ENCODE measurements at regions not wholly inside any gene's neighbourhood (a gene's known extent, or its start where the extent isn't known, plus 50 kb on each side); places are given as distances from the start of the nearest gene placed in this dataset.
"Not testable (repeated sequence)": the region's sequence is repeated elsewhere in the genome, so short reads cannot be mapped to it uniquely, and the experiment has no call there.

DNA sequence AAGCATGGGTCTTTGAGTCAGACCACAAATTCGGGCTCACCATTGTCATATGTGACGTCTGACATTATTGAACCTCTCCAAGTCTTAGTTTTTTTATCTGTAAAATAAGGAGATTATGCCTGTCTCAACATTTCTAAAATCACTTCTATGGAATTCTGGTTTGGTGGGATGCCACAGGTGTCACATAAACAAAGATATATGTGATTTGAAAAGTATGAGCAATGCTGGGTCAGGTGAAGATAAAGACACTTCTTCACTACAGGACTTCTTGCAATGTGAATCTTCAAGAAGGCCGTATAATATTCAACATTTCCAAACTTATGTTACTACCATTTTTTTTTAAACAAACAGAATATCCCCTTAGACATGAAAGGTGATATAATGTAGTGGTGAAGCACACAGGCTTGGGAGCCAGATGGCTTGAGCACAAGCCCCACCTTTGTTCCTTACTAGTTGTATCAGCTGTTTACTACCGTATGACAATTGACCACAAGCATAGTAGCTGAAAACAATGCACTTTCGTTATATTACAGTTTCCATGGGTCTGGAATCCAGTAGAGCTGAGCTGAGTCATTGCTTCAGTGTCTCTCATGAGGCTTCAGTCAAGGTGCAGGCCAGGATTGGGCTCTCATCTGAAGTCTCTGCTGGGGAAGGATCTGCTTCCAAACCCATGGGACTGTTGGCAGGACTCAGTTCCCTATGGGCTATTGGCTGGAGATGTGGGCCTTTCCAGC, 87.7 kb downstream of the UTP18 start:
- DNase-seq (ENCODE audit: low read depth) = no peak

DNA sequence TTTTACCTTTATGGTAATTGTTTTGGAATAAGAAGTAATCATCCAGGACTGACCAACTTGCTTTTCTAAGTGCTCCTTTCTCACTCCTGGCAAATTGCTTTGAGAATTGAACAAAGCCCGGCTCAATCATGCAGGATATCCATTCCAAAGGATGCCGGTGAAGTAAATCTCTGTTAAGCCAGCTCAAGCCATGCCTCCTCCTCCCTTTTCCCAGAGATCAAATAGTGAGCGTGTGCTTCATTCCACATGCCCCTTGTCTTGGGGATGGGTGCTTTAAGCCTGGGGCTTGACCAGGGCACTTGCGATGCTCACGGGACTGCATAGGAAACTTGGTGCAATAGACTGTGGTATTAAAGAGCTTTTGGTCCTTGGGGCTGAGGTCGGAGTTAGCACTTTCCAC, 90.7 kb downstream of the UTP18 start:
- DNase-seq (ENCODE audit: low read depth) = no peak

DNA sequence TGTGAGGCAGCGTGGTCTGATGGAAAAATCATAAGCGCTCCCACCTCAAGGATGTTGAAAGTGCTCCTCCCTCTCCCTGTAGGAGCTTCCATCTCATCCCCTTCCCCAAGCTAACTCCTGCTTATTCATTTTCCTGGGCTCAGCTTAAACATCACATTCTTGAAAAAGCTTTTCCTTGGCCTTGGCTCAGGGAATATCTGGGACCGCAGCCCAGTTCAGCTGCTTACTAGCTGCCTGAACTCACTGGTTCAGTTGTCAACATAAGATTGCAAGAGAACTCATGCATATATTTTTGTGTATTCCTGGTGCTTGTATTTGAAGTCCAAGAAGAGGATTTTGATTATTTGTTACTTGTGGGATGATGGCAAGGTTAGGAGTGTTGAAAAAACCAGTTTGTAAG, 91.5 kb downstream of the UTP18 start:
- DNase-seq (ENCODE audit: low read depth) = no peak

DNA sequence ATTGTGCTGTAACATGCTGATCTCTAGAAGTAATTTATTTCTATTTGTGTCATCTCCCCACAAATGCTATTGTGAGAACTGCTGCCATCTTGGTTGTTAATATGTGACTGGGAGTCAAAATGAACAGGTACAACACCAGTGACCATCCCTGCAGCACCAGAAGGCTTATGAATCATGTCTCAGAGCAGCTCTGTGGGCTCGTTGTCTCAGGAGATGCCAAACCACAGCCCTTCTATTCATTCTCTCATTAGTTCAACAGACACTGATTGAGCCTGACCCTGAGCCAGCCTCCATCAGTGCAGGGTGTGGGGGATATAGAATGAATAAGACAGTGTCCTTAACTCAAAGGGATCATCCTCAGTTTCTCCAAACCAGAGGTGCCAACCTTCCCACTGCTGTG, 92.5 kb downstream of the UTP18 start:
- DNase-seq (ENCODE audit: low read depth) = no peak

DNA sequence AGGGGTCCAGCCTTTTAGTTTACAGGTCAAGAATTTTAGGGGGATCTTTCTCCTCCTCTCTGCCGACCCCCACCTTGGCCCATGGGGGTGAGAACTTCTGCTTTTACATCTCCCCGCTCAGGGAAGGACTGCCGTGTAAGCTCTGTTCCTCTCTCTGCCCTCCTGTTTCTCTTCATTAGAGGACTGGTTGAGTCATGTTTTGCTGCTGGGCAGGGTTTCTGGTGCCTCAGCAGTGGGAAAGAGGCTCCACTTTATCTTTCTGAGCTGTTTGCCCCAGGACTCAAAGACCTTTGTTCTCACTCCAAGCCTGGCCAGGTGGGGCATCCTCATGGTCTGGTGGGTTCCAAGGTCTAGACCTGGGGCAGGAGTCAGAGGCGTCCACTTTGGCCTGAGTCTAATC, 93.0 kb downstream of the UTP18 start:
- DNase-seq (ENCODE audit: low read depth) = no peak

DNA sequence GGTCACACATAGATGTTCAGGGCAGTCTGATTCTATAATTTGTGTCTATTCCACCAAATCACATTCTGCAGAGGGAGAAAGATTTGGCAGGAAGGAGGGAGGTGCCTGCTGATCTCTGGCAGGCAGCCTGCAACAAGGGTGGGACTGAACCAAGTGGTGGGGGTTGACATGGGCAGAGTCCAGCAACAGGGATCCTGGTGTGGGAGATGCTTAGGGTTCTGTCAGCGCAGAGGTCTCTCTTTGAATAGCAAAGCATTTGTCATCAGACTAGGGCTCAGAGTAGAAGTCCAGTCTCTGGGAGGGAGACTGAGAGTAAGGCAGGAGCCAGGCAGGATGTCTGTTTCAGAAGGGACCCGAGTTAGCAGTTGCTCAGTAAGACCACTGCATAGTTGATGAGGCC, 94.6 kb downstream of the UTP18 start:
- no peak for DNase-seq (ENCODE audit: low read depth)

DNA sequence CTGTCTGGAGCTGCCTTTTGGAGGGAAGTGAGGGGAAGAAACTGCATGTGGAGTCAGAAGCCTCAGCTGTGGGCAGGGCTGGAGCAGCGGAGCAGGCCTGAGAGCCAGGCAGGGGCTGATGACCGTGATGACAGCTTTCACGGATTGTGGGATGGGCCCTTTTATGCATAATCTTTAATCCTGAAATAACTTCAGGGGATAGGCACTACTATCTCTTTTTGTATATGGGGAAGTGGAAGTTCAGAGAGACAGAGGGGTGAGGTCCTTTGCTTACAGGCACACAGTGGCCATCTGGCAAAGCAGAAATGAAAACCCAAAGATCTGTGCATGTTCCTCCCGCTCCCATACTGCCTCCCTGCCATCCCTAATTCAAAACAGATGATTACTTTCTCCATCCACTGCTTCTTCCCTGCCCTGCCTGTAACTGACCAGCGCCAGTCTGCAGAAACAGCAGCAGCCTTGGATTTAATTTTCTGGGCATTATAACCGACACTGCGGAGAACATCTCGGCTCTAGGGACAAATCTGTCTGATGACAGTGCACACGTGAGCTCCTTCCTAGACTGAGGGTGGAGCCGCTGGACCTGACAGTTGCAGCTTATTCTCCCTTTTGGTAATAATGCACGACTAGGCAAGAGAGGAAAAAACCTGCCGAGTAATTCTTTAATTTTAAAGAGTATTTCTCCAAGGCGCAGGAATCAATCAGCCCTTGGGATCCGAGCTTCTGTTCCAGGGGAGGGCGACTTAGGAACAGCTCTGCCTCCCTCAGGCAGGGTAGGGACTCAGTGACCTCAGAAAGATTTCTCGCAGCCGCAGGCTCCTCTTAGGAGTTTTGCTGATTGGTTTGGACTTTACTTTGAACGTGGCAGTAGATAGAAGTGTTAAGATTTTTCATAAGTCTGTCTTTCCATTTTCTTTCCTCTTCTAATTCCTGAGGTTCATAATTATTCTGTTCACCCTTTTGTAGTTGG, 95.4 kb downstream of the UTP18 start:
- DNase-seq (ENCODE audit: low read depth) = peak; percentile 26

DNA sequence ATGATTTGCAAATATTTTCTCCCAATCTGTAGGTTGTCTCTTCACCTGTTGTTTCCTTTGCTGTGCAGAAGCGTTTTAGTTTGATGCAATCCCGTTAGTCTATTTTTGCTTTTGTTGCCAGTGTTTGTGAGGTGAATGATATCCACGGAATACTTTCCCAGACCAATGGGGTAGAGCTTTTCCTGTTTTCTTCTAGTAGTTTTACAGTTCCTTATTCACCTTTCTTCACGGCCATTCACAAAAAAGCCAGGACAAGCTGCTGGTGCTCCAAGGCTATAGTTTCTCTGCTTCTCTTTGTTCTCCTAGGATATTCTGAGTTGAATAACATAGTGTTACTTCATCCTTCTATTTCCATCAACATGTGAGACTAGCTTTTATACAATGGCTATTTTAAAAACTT, 98.7 kb downstream of the UTP18 start:
- DNase-seq (ENCODE audit: low read depth) = no peak

DNA sequence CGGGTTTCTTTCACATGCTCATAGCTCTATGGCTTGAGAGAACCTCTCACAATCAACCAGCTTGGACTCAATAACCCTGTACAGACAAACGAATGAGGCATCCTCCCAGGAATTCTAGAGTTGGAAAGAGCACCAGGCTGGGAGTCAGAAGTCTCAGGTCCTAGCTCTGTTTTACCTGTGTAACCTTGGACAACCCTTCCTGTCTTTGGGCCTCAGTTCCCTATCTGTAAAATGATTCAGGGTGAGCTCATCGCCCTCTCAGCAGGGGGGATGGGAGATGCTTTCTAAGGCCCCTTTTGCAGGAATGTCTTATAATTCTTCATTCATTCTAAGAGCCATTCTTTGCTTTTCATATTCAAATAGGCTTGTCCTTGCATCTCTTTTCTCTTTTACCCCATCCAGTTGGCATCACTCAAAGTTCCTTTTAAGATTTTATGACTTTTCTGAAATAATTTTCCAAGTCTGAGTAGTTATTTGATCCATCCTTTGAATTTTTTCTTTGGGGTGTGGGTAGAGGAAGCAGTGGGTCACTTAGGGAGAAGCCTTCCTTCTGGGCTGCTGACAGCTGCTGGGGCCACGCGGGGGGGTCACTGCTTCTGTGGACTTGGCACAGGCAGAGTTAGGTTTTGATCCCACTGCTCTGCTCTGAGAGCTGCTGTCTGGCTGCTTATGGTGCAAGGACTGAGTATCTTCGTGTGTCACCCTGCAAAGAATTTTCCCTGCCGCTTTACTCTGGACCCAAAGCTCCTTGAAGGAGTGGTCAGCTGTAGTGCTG, 102.7 kb downstream of the UTP18 start:
- no peak for DNase-seq (ENCODE audit: low read depth)

DNA sequence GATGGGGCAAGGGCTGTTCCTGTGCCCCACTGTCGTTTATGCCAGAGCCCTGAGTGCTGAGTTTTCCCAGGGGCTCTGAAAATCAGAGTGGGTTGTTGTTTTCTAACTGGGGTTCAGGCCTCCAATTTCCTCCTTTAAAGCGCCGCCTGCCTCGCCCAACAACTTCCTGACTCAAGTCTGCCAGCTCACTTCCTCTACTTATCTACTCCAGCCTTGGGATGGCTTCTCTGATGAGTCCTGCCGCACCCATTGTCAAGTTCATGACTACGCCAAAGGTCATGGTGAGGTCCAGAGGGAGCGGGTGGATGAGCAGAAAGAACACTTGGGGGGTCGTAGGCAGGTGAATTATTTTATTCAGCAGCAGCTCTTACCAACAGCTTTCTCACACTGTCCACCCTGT, 104.7 kb downstream of the UTP18 start:
- no peak for DNase-seq (ENCODE audit: low read depth)

DNA sequence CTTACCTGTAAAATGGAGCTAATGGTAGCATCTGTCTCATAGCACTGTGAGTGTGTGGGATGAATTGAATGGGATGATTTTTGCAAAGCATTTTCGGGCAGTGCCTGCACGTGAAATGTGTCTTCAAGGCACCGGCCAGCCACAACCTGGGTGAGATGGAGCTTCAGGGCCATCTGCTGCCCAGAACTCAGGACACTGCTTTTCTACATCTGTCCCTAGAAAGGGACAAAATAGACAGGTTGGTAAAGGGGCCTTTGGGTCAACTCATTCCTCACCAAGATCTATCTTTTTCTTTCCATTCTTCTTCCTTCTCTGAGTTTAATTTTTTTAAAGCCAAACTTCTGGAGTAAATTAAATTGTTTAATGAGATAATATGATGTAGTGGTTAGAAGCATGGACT, 106.5 kb downstream of the UTP18 start:
- no peak for DNase-seq (ENCODE audit: low read depth)

DNA sequence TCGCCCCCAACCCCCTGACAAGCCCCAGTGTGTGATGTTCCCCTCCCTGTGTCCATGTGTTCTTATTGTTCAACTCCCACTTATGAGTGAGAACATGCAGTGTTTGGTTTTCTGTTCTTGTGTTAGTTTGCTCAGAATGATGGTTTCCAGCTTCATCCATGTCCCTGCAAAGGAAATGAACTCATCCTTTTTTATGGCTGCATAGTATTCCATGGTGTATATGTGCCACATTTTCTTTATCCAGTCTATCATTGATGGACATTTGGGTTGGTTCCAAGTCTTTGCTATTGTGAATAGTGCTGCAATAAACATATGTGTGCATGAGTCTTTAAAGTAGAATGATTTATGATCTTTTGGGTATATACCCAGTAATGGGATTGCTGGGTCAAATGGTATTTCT, 107.5 kb downstream of the UTP18 start:
- DNase-seq (ENCODE audit: low read depth) = not testable (repeated sequence)

DNA sequence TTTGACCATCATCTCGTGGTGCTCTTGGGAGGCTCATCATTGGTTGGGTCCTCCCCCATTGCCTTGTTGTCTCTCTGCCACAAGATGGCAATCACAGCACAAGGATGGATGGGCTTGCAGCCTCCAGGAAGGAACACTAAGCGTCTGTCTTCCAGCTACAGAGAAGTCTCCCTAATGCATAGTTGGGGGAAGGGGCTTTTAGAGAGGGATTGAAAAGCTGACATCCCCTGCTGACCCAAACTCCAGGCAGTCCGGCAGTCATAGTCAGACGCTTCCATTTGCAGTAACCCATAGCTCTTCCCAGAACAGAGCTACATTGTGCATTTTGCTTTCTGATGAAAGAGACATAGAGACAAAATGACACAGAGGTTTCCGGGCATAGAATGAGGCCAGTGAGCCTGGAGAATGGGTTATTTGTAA, 111.4 kb downstream of the UTP18 start:
- peak; percentile 58 for DNase-seq (ENCODE audit: low read depth)

DNA sequence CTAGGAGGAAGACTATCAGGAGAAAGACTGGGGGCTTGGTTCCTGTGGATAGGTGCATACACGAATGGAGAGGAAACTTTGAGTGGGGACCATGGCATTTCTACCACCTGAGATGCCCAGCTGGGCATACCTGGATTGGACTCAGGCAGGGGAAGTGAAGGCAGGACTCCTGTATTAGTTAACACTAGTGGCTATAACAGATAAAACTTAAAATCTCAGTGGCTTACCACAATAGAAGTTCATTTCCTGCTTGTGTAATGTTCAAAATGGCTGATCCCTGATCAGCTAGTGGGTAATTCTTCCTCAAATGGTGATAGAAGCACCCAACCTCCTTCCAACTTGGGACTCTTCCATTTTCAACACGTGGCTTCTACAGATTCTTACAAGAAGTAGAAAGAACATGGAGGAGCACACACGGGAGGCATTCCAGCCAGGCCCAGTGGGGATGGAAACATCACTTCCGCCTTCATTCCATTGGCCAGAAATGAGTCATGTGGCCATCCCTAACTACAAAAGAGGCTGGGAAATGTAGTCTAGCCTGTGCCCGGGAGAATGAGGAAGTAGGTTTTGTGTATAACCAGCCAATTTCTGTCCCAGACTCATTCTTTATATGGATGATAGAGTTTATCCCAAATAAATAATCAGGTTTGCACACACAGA, 112.1 kb downstream of the UTP18 start:
- DNase-seq (ENCODE audit: low read depth) = peak; percentile 71

DNA sequence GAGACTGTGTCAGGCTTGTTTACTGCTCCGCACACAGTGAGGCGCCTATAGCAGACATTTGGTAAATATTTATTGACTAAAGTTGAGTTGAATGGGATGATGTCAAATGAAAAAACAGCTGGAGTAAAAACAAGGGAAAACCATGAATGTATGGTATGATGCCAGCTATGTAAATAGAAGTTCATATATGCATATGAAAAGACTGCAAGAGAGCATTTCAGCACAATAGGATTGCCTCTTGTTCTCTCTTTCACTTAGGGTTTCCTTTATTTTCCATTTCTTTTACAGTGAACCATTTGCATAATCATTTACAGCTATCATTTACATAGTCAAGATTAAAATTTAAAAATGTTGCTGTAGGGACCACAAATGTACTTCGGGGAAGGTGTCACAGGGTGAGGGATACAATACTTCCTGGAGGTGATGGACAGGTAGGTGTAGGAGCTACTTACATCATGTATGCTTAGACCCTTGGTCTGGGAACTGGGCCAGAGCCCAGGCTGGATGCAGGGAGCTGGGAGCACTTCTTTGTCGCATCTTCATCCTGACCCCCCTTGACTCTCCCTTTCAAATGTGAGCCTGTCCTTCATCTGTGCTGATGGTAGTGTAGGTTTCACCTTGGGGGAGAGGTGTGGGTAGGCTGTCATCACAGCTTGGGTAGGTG, 113.3 kb downstream of the UTP18 start:
- DNase-seq (ENCODE audit: low read depth) = no peak

DNA sequence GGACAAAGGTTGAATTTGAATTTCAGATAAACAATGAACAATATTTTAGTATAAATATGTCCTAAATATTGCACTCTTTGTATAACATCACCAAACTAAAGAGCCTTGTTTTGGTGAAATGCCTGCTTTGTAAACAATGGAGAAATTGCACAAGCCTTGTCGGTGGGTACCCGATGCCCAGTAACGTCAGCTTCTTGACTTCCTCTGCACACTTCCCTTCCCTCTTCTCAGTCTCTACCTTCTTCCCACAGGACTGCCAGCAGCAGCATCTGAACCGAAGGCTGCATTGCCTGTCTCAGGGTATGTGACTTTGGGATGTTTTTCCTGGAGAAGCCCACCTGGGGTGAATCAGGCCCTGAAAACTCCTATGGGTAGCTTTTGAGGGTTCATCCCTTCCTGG, 113.9 kb downstream of the UTP18 start:
- DNase-seq (ENCODE audit: low read depth) = no peak

DNA sequence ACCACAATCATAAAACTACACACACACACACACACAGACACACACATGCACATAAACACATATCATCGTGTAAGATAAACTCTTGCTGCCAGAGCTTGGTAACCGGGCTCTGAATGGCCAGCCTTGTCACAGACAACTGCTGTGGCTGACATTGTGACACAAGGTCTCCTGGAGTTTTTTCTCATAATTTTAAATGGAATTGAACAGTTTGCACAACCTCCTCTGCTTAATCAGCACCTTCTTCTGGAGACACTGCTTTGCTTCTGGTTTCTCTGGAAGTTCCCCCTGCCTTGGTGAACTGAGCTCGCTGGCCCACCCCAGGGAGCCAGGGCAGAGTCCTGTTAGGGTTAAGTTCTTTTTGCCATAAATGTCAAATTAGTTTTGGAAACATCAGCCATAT, 115.4 kb downstream of the UTP18 start:
- no peak for DNase-seq (ENCODE audit: low read depth)

DNA sequence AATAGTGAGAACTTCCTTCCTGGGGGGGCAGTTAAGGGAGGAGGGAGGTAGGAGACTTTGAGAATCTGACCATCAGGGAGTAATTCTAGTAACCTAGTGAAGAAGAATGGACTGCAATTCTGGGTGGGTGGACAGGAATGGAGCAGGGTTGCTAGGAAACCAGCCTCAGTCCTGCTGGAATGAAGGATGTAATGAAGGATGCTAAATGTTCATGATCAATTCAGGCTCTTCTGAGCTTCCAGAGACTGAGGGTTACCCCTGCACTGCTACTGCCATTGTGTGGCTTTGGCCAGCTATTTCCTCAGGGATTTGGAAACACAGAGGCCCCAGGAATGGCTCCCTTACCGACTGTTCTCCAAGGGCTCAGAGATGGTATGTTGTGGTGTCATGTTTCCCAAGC, 116.4 kb downstream of the UTP18 start:
- DNase-seq (ENCODE audit: low read depth) = no peak

DNA sequence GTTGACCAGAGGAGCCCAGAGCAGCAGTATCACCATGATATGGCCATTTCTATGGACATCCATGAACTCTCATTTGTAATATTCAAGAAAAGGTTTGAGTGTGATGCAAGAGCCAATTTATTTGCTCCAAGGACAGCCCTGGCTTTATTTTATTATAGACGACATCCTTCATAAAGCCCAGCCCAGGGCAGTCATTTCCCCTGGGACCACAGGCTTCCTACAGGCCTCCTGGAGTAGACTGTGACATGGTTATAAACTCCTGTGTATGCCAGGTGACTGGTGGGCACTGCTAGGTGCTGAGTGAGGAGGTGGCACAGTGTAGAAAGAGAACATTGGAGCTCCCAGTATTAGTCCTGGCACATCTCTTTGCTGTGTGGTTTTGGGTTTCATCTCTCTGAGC, 120.9 kb downstream of the UTP18 start:
- DNase-seq (ENCODE audit: low read depth) = no peak

DNA sequence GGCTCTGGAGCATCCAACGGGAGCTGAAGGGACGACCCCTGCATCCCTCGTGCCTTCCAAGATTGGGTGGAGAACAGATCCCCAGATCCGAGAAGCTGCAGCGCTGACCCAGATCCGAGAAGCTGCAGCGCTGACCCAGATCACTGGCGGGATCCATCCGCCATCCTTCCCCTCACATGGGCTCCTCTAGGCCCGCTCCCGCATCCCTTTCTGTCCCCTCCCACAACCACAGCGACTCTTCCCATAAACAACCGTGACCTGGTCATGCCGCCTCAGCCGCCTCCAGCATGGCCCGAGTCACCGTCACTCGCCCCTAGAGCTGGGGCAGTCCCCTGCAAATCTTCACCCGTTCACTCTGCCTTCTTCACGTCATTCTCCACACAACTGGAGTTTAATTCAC, 124.9 kb downstream of the UTP18 start:
- DNase-seq (ENCODE audit: low read depth) = no peak

DNA sequence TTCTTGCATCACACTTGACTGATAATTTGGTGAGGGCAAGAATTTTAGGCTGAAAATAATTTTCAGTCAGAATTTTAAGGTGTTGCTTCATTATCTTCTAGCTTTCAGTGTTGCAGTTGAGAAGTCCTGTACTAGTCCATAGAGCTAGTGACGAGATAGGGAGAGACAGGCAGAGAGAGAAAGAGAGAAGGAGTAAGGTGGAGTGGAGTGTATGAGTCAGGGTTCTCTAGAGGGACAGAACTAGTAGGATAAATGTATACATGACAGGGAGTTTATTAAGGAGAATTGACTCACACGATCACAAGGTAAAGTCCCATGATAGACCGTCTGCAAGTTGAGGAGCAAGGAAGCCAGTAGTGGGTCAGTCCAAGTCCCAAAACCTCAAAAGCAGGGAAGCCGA, 127.2 kb downstream of the UTP18 start:
- no peak for DNase-seq (ENCODE audit: low read depth)

DNA sequence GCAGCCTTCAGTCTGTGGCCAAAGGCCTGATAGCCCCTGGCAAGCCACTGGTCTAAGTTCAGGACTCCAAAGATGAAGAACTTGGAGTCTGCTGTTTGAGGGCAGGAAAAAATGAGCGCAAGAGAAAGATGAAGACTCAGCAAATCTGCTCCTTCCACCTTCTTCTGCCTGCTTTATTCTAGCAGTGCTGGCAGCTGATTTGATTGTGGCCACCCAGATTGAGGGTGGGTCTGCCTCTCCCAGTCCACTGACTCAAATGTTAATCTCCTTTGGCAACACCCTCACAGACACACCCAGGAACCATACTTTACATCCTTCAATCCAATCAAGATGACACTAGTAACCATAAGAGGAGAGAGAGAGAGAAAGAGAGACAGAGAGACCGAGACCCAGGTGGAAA, 127.6 kb downstream of the UTP18 start:
- DNase-seq (ENCODE audit: low read depth) = no peak

Measured in EH (cell line).